ENCODE measurements at regions not wholly inside any gene's neighbourhood (a gene's known extent, or its start where the extent isn't known, plus 50 kb on each side); places are given as distances from the start of the nearest gene placed in this dataset.

DNA sequence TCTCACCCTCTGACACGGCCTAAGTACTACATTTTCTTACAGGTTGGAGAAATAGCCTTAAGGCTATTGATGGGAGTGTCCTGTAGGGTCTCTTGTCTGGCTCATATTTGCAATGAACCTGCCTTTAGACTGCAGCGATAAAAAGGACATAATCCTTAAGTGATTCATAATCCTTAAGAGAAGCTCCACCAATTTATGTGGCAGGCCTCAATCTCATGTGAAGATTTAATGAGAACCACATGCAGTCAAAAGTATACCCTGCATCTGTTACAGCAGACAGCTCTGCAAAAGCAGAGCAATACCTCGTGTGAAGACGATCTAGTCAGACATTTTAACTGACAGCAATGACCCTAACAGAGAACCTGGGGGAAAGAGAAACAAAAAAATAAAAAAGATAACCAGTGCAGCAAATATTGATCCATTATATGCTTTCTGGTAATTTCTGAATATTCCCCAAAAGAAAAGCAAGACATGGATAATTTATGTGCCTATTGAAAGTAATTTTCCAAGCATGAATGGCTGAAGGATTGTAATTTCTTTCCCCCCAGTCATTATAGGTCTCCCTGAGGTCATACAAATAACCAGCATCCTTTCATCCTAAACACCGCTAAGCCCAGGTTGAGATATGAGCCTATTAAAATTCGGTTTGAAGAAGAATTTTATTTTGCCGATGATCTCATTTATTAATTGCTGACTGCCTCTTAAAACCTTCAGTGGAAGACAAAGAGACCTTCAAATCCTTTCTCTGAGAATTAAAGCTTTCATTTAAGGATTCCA is 321.8 kb upstream of the NBEA start:
- Histone ChIP-seq H3K27ac (ENCODE audit: low read depth, low read length) (no peak overlapping the region), H2AFZ (ENCODE audit: low read depth, low read length, poor library complexity, severe bottlenecking) (no peak overlapping the region), H4K20me1 (ENCODE audit: insufficient read depth) (no peaks in the 10 kb centered on the region), H3K27me3 (ENCODE audit: insufficient read depth, low read length) (no peaks in the 10 kb centered on the region), H3K36me3 (ENCODE audit: control insufficient read depth in 1 of 2, insufficient read depth in 2 of 2, low read length in 2 of 2) (no peaks in the 10 kb centered on the region), H3K9me3 (ENCODE audit: control insufficient read depth in 1 of 2, insufficient read depth in 1 of 2, low read depth in 1 of 2, low read length in 2 of 2) (no peaks in the 10 kb centered on the region), H3K4me1 (ENCODE audit: control insufficient read depth in 1 of 2, insufficient read depth in 2 of 2, low read length in 2 of 2) (no peaks in the 10 kb centered on the region), H3K9ac (ENCODE audit: low read length) (no peak overlapping the region), H3K79me2 (ENCODE audit: insufficient read depth, low read length) (no peaks in the 10 kb centered on the region), H3K4me2 (ENCODE audit: low read length) (no peak overlapping the region), H3K9me2 (ENCODE audit: insufficient read depth) (no peaks in the 10 kb centered on the region), H3K4me3 (replicated peaks in 1 of 2; ENCODE audit: low read depth in 1 of 2, low read length in 2 of 2) (no peak overlapping the region)
- BruUV-seq (replicated peaks): no TSS peak
- RAD21 ChIA-PET (ENCODE audit: low non-redundant PET in 1 of 2, low total read pairs in 2 of 2, uncharacterized antibody in 2 of 2, unreplicated experiment in 2 of 2): interaction anchor here in 1 of 2 experiments (0.6 kb wide), 1 partner anchor 20 kb away, joined by 3 read pairs; no protein-coding TSS in a partner anchor
- TF ChIP-seq, protein P1, sequence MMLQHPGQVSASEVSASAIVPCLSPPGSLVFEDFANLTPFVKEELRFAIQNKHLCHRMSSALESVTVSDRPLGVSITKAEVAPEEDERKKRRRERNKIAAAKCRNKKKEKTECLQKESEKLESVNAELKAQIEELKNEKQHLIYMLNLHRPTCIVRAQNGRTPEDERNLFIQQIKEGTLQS (IDR thresholded peaks at IDR 0.05): no peak
- TF ChIP-seq REST (IDR thresholded peaks at IDR 0.05; ENCODE audit: low read depth) (no peak), EZH2 (IDR thresholded peaks at IDR 0.05) (no peak), YY1 (IDR thresholded peaks at IDR 0.05; ENCODE audit: extremely low read depth, insufficient replicate concordance, low read depth, low read length) (no peak), RAD21 (IDR thresholded peaks at IDR 0.05; ENCODE audit: low read depth) (no peak), POLR2AphosphoS5 (IDR thresholded peaks at IDR 0.05; ENCODE audit: low read depth, low read length) (no peak), SRF (IDR thresholded peaks at IDR 0.05; ENCODE audit: low read depth) (no peak), EZH2phosphoT487 (IDR thresholded peaks at IDR 0.05; ENCODE audit: borderline replicate concordance) (no peak), EGR1 (IDR thresholded peaks at IDR 0.05; ENCODE audit: low read depth) (no peak)
- TF ChIP-seq, protein P2, sequence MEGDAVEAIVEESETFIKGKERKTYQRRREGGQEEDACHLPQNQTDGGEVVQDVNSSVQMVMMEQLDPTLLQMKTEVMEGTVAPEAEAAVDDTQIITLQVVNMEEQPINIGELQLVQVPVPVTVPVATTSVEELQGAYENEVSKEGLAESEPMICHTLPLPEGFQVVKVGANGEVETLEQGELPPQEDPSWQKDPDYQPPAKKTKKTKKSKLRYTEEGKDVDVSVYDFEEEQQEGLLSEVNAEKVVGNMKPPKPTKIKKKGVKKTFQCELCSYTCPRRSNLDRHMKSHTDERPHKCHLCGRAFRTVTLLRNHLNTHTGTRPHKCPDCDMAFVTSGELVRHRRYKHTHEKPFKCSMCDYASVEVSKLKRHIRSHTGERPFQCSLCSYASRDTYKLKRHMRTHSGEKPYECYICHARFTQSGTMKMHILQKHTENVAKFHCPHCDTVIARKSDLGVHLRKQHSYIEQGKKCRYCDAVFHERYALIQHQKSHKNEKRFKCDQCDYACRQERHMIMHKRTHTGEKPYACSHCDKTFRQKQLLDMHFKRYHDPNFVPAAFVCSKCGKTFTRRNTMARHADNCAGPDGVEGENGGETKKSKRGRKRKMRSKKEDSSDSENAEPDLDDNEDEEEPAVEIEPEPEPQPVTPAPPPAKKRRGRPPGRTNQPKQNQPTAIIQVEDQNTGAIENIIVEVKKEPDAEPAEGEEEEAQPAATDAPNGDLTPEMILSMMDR (IDR thresholded peaks at IDR 0.05 in 2 of 3, conservative IDR thresholded peaks at IDR 0.05 in 1 of 3; ENCODE audit: borderline replicate concordance in 1 of 3, insufficient read depth in 1 of 3, low read depth in 2 of 3, low read length in 2 of 3): no peak
- TF ChIP-seq, protein P3, sequence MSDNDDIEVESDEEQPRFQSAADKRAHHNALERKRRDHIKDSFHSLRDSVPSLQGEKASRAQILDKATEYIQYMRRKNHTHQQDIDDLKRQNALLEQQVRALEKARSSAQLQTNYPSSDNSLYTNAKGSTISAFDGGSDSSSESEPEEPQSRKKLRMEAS (IDR thresholded peaks at IDR 0.05): no peak
- ATAC-seq (no peak), DNase-seq (ENCODE audit: low read depth, low spot score) (no peak)
- CTCF ChIA-PET: no interaction called here
- intact Hi-C loops (cut with micrococcal nuclease): no loop called here
- POLR2A ChIA-PET: no interaction called here
